NCI-H1092 treated with DMSO at 0.1 percent for 48 hours (cell line): ENCODE measurements at regions not wholly inside any gene's neighbourhood (a gene's known extent, or its start where the extent isn't known, plus 50 kb on each side); places are given as distances from the start of the nearest gene placed in this dataset.

Experiments used
- DNase-seq: peaks from one replicate; lab custom pipeline; 2025; lab: John Stamatoyannopoulos, UW

- DNase-seq = no peak
These were observed 391.8 kb downstream of the KLF5 start for GRCh38 chr13:73450583-73450982.

- no peak for DNase-seq
These were observed 390.4 kb downstream of the KLF5 start for GRCh38 chr13:73449252-73449651.

DNA sequence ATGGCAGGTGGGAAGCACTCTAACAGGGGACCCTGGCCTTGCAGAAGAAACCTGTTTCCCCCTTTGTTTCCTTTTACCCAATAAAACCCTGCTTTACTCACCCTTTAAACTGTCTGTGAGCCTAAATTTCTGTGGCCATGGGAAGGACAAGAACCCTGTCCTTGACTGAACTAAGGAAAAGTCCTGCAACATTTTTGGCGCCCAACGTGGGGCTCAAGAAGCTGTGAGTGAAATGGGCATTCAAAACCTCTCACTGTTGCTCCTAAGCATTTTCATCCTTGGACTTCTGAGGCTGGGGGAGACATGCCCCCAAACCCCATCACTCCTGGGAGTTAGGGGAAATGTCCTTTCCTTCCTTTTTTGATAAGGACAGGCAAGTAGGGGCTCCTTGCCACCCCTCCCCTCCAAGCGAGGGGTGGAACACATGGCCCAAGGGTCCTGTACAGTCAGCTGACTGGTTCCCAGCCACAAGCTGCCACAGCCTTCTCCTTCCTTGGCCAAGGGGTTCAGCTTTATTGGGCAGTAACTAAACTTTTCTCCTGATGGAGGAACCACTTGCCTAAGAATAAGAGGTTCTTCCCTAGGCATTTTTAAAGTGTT lies 381.6 kb downstream of the KLF5 start:
- no peak for DNase-seq

- DNase-seq = no peak
These were observed 375.1 kb downstream of the KLF5 start for GRCh38 chr13:73433890-73434289.

DNA sequence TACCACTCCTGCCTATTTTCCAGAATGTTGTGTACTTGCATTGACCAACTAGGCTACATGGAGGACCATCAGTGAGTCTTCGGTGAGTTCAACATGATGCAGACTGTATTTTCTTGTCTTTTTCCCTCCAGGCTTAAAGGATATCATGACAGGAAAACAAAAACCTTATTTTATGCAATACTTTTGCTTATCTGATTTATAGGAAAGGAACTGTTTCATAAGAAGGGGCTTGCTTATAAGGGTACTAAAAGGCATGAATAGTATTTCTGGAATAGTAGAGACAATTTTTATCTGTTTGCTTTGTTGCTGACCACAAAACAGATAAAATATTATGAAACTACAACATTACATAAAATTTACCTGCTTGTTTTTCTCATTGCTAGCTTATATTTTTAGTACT lies 374.7 kb downstream of the KLF5 start:
- no peak for DNase-seq

DNA sequence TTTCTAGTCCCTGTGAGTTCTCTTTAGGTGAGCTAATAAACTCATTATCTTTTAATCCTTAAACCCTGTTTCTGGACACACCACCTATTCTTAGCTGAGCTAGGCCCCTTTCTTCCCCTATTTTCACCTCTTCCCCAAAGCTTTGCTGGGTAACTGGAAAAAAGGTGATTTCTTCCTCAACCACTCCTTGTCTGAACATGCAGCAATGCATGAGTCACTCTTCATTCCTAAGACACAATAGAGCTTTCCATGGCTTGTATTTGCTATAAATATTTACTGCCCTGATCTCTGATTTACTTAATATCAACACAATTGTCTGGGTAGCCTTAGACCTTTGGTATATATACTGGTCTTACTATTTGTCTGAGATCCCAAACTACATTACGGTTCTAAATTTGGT lies 370.9 kb downstream of the KLF5 start:
- DNase-seq = no peak

DNA sequence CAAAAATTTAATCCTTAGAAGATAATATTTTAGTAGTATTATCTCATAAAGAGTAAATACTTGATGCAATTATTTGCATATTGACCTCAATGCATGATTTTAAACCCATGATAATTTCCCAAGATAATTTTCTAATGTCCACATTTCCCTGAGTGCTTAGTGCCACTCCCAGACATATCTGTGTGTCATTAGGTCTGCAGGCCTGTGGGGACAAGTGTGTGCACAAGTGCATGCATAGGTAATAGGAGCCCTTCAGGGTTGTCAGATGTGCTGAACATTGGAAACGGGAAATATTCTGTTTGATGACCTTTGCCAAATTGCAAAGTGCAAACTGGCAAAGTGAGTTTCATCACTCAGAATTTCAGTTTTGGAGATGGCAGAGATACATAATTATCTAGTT lies 369.9 kb downstream of the KLF5 start:
- DNase-seq = no peak

DNA sequence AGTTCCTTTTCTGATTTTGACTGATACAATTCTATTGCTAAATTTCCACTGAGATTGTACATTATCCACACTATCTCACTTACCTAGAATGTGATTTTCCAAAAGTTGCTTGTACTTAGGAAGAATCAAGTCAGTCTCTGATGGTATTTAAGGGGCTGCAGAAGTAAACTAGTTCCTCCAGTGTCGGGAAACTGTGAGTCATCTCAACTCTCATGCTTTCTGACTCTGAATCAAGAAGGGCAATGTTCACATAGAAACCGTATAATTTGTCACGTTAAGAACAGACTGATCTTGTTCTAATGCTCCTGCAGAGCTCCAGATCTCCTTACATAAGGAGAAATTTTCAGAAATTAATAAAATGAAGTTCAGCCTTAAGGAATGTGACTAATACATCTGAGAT lies 369.3 kb downstream of the KLF5 start:
- no peak for DNase-seq

DNA sequence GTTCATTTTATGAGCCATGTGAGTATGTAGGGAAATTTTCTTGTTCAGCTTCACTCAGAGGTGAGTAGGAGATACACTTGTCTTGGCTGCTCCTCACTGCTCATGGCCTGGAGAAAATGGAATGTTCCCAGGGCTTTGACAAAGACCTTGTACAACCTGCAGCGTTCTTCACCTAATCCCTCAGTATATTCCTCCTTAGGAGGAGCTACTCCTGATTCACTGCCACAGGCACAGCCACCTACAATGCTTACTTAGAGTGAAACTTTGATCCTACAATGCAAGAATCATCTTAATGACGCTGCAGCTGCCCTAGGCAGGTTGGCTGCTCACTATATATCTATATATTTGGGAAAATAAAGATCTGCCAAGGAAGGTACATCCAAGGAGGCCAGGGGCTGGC lies 364.2 kb downstream of the KLF5 start:
- no peak for DNase-seq

DNA sequence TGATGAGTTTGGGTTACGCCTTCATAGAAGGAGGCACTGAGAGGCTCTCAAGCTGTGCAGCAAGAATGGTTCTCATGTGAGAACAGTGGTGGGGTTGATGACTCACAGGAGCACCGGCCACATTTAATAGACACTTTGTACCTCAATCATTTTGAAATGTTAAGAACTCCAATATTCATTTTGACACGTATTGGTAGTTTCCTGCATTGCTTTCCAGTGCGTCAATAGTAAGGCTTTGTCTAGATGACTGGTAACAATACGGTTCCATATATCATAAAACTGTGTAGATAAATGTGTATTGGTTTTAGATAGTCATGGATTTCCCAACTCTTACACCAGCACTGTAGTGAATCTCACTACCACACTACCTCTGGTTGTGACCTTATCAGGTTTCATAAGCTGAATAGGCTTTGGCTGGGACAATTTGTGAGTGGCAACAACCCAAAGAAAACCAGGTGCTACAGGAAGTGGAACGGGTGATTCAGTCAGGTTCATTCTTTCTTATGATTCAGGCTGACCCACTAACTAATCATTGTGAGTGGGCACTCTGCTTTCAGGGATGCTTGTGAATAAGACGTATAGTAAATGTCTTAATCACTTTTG lies 362.6 kb downstream of the KLF5 start:
- peak; percentile 80 for DNase-seq

GRCh38 chr13:73419186-73419585 lies 360.4 kb downstream of the KLF5 start:
- DNase-seq = no peak

DNA sequence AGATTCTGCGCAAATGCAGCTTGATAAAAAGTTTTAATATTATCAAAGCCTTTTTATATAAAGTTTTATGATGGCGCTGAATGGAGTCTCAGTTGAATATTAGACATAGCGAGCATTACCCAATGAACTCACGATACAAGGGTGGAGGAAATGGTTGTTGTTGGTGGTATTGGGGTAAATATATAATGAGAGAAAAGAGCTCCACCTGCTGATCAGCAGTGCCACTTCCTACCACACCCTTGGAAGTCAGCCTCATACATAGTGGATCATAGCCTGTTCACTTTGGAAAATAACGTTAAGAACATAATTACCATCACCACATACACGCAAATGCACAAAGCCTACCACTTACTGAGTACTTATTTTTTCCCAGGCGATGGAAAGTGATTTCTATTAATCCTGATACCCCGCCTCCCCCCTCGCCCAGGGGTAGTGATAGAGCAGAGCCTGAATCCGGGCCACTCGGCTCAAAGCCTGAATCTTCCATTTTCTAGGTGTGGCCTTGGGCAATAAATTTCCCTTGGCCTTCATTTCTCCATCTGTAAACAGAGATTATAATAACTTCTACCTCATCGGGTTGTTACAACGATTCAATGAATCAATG lies 358.3 kb downstream of the KLF5 start:
- peak; percentile 14 for DNase-seq

- no peak for DNase-seq
These were observed 357.3 kb downstream of the KLF5 start for GRCh38 chr13:73416093-73416492.

- no peak for DNase-seq
These were observed 354.9 kb downstream of the KLF5 start for GRCh38 chr13:73413656-73414055.

GRCh38 chr13:73412933-73413332 lies 354.1 kb downstream of the KLF5 start:
- DNase-seq = no peak

GRCh38 chr13:73411067-73411809 lies 352.4 kb downstream of the KLF5 start:
- DNase-seq = peak; percentile 35

DNA sequence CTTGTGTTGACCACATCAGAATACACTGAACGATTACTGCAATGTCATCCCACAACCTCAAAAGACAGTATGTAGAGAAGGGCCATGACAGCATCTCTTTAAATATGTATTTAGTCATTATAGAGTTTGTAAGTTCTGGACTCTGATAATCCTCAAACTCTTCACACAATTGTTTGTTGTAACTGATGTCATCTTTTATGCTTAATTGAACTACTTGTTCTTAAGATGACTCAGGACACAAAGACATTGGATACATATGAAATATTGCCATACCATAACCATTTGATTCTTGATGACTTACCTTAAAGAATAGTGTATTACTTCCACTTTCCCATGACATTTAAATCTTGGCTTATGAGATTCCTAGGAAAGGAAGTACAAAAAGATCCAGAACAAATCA lies 347.6 kb downstream of the KLF5 start:
- no peak for DNase-seq

GRCh38 chr13:73404581-73404980 lies 345.8 kb downstream of the KLF5 start:
- DNase-seq = no peak

- DNase-seq = no peak
These were observed 344.7 kb downstream of the KLF5 start for GRCh38 chr13:73403355-73404120.

DNA sequence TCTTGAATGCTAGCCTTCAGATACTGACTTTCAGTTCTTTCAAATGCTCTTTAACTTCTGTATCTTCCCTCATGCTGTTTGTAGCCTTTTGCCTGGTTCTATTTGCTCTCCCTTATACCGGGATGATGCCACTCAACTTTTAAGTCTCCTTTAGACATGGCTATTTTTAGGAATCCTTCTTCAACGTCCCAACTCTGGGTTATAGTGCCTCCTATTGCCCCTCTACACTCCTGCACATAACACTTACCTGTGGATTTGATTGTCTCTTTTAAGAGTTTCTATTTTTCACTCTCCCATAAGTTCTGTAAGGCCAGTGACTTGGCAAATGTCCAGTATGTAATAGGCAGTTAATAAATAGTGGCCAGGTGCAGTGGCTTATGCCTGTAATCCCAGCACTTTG lies 343.0 kb downstream of the KLF5 start:
- no peak for DNase-seq

DNA sequence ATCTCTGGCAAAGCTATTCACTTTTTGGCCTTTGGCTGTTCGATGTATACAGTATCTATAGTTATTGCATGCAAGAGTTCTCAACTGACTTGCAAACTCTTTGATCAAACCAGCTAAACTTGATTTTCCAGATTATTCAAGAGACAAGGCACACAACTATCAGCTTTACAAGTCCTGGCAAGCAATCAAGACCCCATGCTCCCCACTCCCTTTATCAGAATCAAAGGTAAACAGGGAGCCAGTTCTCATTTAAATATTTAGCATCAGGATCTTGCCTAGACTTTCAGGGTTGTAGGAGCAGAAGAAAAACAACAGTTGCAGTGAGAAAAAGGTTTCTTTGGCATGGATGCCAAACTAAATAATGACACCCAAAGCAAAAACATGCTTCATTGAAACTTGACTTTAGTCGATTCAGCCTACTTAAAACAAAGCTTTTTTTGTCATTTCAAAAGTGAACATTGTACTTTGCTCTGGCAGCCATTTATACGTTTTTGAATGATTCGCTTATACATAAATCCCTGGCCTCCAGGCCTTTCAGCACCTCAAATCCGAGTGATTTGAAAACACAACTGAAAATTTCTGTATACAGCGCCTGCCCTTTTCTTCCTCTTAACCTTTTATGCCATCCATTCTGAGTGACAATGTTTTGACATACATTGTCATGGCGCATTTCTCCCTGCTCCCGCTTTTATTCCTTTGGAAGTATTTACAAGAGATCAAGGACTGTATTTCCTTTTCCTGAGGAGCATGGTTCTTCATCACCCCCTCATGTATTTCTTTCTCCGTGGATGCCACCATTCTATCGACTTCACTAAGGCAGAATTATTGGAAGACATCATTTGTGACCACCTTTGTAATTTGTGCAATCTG lies 340.8 kb downstream of the KLF5 start:
- no peak for DNase-seq
